GM12892 (cell line): ENCODE measurements at regions not wholly inside any gene's neighbourhood (a gene's known extent, or its start where the extent isn't known, plus 50 kb on each side); places are given as distances from the start of the nearest gene placed in this dataset.

Source experiments
- POLR2A ChIP-seq: IDR thresholded peaks from 2 replicates; pipeline ENCODE4 v1.6.1; 2011; ENCODE audit warnings: low read depth, low read length, control low read depth
- TAF1 ChIP-seq: IDR thresholded peaks from 2 replicates; pipeline ENCODE4 v1.6.1; 2011; ENCODE audit warnings: low read depth, mild to moderate bottlenecking, control low read depth, low read length, borderline replicate concordance

- no peak for TF ChIP-seq POLR2A
- TF ChIP-seq TAF1, result no peak
Measured at GRCh38 chr15:91572110-91572509, 281.4 kb upstream of the SLCO3A1 start.
